ENCODE measurements at regions not wholly inside any gene's neighbourhood (a gene's known extent, or its start where the extent isn't known, plus 50 kb on each side); places are given as distances from the start of the nearest gene placed in this dataset.

- TF ChIP-seq SIN3A (conservative IDR thresholded peaks at IDR 0.05 in 1 of 2, IDR thresholded peaks at IDR 0.05 in 1 of 2; ENCODE audit: low read depth in 1 of 2, low read length in 2 of 2) (no peak), KDM4A (IDR thresholded peaks at IDR 0.05; ENCODE audit: low read depth, low read length, severe bottlenecking) (no peak)
These were observed 380.7 kb downstream of the BCL11A start (continued) for GRCh38 chr2:60172801-60173200.
